Lower leg skin (tissue), 3 donors: ENCODE measurements at regions not wholly inside any gene's neighbourhood (a gene's known extent, or its start where the extent isn't known, plus 50 kb on each side); places are given as distances from the start of the nearest gene placed in this dataset.

ENCODE experiments used
- POLR2A ChIP-seq, 2 donors: fragments of 450-650 bp; IDR thresholded peaks; one replicate each; pipeline ENCODE4 v1.6.1; 2016 to 2017; ENCODE audit warnings: antibody characterized with exemption in 2 of 2, mild to moderate bottlenecking in 1 of 2, moderate library complexity in 1 of 2
- TF ChIP-seq, protein P1 (sequence below), 3 donors: fragments of 450-650 bp; IDR thresholded peaks; one replicate each; pipeline ENCODE4 v1.5.1; 2016; ENCODE audit warnings: antibody characterized with exemption in 3 of 3, mild to moderate bottlenecking in 3 of 3, moderate library complexity in 2 of 3

DNA sequence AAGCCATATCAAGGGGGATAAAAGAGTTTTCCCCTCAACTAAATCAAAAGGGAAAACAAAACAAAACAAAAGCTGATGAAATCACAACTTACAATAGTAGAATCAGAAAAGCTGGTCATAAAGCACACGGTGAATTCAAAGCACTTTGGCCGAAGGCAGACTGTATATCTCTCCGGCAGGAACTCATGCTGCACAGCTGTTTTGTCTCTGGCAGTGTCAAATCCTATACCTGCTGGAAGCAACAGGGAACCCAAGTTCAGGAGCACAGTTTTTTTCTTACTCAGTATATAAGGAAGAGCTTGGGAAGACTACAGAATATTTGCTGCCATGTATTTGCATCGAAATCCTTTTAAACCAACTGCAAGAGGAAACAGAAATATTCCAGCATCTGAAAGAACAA lies 213.7 kb downstream of the RFC3 start:
- TF ChIP-seq, protein P1, sequence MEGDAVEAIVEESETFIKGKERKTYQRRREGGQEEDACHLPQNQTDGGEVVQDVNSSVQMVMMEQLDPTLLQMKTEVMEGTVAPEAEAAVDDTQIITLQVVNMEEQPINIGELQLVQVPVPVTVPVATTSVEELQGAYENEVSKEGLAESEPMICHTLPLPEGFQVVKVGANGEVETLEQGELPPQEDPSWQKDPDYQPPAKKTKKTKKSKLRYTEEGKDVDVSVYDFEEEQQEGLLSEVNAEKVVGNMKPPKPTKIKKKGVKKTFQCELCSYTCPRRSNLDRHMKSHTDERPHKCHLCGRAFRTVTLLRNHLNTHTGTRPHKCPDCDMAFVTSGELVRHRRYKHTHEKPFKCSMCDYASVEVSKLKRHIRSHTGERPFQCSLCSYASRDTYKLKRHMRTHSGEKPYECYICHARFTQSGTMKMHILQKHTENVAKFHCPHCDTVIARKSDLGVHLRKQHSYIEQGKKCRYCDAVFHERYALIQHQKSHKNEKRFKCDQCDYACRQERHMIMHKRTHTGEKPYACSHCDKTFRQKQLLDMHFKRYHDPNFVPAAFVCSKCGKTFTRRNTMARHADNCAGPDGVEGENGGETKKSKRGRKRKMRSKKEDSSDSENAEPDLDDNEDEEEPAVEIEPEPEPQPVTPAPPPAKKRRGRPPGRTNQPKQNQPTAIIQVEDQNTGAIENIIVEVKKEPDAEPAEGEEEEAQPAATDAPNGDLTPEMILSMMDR (IDR thresholded peaks at IDR 0.05) = no peak
- no peak for TF ChIP-seq POLR2A (IDR thresholded peaks at IDR 0.05)
